ENCODE measurements at regions not wholly inside any gene's neighbourhood (a gene's known extent, or its start where the extent isn't known, plus 50 kb on each side); places are given as distances from the start of the nearest gene placed in this dataset.
"Not testable (repeated sequence)": the region's sequence is repeated elsewhere in the genome, so short reads cannot be mapped to it uniquely, and the experiment has no call there.

DNA sequence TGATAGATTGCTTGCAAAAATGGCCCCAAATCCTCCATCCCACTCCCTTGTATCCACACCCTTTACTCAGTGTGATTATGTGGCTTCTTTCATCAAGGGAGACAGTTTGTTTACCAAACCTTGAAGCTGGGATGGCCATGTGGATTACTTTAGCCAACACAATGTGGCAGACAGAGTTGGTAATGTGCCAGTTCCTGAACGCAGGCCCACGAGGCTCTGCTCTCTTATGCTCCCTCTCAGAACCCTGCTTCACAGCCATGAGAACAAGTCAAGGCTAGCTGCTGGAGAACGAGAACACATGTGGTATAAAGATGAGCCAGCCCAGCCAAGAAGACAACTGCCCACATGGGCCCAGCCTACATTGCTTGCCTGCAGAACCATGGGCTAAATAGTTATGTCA, 162.3 kb downstream of the NDUFA12 start:
- Histone ChIP-seq H3K4me1 (no peaks in the 10 kb centered on the region), H3K4me3 (no peak overlapping the region), H3K9me3 (replicated peaks) (no peaks in the 10 kb centered on the region), H3K27me3 (no peaks in the 10 kb centered on the region), H3K36me3 (no peaks in the 10 kb centered on the region), H3K27ac (no peak overlapping the region)
- DNase-seq, result no peak

DNA sequence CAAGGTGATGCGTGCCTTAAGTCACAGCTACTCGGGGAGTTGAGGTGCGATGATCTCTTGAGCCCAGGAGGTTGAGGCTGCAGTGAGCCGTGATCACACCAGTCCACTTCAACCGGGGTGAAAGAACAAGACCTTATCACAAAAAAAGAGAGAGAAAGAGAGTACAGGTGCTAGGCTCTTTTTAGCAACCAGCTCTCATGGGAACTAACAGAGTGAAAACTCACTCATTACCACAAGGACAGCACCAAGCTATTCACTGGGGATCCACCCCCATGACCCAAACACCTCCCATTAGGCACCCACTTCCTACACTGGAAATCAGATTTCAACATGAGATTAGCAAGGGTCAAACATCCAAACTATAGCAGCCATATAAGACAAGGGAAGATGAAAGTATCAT, 164.2 kb downstream of the NDUFA12 start:
- H3K4me1 ChIP-seq, result no peaks in the 10 kb centered on the region
- no peak overlapping the region for H3K4me3 ChIP-seq
- H3K27ac ChIP-seq, result no peak overlapping the region
- no peaks in the 10 kb centered on the region for H3K36me3 ChIP-seq
- H3K9me3 ChIP-seq (replicated peaks), result no peaks in the 10 kb centered on the region
- H3K27me3 ChIP-seq, result no peaks in the 10 kb centered on the region
- no peak for DNase-seq

DNA sequence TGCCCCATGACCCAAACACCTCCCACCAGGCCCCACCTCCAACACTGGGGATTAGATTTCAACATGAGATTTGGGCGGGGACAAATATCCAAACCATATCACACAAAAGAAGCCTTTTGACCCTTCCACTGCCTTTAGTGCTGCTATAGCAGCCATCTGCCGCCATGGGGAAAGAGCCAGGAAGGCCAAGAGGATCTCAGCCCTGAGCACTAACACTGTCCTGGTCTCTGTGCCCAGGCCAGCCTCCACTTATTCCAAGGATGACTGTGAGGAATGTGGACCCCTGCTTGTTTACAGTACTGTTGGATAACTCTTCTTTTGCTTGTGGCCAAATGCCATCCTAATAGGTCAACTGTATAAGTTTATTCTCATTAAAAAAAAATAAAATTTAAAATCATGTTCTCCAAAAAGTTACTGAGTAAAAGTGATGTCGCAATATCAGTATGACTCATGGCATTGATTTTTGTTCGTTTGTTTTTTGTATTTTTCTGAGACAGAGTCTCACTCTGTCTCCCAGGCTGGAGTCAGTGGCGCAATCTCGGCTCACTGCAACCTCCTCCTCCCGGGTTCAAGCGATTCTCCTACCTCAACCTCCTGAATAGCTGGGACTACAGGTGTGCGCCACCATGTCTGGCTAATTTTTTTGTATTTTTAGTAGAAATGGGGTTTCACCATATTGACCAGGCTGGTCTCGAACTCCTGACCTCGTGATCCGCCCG, 166.4 kb downstream of the NDUFA12 start:
- peaks cover 14% of the 10 kb centered on the region for H3K4me1 ChIP-seq
- not testable (repeated sequence) for H3K27ac ChIP-seq; H3K9me3 ChIP-seq (replicated peaks); DNase-seq; H3K27me3 ChIP-seq; H3K36me3 ChIP-seq; H3K4me3 ChIP-seq

DNA sequence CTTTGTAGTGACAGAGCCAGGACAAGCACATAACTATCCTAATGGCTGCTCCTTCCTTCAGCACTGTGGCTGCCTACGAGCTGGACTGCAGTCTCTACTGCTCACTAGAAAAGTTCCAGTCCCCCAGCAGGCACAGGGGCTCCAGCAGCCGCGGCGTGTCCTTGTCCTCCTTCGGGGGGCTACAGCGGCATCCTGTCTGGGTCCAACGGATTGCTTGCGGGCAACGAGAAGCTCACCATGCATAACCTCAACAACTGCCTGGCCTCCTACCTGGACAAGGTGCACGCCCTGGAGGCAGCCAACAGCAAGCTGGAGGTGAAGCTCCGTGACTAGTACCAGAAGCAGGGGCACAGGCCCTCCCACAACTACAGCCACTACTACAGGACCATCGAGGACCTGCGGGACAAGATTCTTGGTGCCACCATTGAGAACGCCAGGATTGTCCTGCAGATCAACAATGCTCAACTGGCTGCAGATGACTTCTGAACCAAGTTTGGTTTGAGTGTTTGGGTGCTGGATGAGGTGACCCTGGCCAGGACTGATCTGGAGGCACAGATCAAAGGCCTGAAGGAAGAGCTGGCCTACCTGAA, 169.4 kb downstream of the NDUFA12 start:
- Histone ChIP-seq H3K4me3 (no peak overlapping the region), H3K27ac (no peak overlapping the region), H3K27me3 (no peaks in the 10 kb centered on the region), H3K4me1 (peaks cover 30% of the 10 kb centered on the region), H3K9me3 (replicated peaks) (no peaks in the 10 kb centered on the region), H3K36me3 (no peaks in the 10 kb centered on the region)
- no peak for DNase-seq

DNA sequence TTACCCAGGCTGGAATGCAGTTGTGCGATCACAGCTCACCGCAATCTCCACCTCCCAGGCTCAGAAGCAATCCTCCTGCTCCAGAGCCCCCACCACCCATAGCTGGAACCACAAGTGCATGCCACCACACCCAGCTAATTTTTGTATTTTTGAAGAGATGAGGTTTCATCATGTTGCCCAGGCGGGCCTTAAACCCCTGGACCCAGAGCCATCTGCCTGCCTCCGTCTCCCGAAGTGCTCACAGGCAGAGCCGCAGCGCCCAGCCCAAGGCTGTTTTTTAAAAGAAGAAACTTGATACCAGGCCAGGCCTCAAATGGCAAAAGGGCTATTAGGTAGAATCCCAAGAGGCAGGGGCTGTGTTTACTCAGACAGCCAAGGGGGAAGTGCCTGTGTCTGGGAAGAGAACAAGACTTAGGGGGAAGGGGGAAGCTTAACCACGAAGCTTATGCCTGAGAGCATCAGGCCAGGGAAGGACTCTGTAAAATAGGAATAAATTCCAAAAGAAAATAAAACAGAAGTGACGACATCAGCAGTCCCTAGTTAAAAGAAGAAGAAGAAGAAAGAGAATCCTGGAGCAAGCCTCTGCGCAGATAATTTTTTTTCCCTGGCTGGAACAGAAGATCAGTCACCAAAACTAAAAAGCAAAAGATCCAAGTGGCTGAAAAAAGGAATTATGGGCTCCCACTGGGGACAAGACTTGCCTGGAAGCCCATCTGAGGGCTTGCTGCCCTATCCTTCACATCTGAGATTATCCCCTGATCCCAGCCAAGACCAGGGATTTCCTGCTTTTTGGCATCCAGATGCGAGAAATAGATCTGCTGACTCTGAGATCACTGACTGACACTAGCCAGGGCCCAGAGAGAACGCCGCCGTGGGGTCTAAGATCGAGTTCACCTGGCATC, 170.5 kb downstream of the NDUFA12 start:
- Histone ChIP-seq H3K4me3 (no peak overlapping the region), H3K27ac (peak overlapping the region; percentile 13)

DNA sequence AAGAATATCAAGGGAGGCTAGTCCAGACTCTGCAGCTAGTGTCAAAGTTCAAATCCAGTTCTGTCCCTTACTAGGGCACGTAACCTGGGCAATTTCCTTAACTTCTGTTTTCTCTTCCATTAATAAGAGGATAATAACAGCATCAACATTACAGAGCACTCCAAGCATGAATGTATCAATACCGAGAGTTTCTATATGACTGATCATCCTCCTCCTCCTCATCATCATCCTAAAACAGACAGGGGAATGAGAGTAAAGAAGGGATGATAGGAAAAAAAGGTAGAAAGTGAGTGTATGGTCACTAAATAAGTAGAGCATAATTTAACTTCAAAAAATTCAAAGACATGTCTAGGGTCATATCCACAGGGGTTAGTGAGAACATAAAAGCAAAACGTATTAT, 171.4 kb downstream of the NDUFA12 start:
- no peak for DNase-seq
- Histone ChIP-seq H3K4me1 (peaks cover 30% of the 10 kb centered on the region), H3K9me3 (replicated peaks) (no peaks in the 10 kb centered on the region), H3K27ac (no peak overlapping the region), H3K4me3 (no peak overlapping the region), H3K27me3 (no peaks in the 10 kb centered on the region), H3K36me3 (no peaks in the 10 kb centered on the region)

More for the DNA sequence above, 170.5 kb downstream of the NDUFA12 start:
- peak; percentile 86 to 92 for DNase-seq
- Histone ChIP-seq H3K9me3 (replicated peaks) (no peaks in the 10 kb centered on the region), H3K27me3 (no peaks in the 10 kb centered on the region), H3K4me1 (peaks cover 30% of the 10 kb centered on the region), H3K36me3 (no peaks in the 10 kb centered on the region)

DNA sequence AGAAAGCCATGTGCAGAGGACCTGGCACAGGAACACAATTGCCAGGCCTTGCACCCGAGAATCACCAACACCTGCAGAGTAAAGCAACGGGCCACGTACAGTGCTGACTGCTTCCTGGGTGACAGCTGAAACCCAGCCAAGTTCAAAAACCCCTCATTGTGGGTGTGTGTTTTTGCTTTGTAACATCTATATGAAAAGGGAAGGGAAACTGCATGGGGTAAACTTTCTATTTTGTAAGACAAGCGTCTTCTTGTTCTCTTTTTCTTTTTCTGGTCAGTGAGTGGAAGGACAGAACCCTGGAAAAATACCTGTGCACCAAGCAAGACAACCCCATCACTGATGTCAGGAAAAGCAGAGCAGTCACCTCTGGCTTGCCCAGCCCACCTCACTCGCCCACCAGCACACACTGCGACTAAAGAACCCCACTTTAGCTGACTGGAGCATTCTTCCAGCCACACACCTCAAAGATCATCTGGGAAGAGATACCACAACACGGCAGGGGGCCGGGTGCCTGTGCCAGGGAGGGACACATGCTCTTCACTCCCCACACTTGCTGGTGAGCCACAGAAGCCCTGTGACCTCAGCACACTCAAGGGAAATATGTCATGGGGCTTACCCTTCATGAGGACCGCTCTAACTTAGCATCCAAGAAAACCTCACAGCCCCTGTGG, 172.3 kb downstream of the NDUFA12 start:
- H3K4me3 ChIP-seq, result no peak overlapping the region
- H3K36me3 ChIP-seq, result no peaks in the 10 kb centered on the region
- H3K9me3 ChIP-seq (replicated peaks), result no peaks in the 10 kb centered on the region
- peak; percentile 53 to 62 for DNase-seq
- H3K4me1 ChIP-seq, result peaks cover 30% of the 10 kb centered on the region
- no peak overlapping the region for H3K27ac ChIP-seq
- H3K27me3 ChIP-seq, result no peaks in the 10 kb centered on the region

DNA sequence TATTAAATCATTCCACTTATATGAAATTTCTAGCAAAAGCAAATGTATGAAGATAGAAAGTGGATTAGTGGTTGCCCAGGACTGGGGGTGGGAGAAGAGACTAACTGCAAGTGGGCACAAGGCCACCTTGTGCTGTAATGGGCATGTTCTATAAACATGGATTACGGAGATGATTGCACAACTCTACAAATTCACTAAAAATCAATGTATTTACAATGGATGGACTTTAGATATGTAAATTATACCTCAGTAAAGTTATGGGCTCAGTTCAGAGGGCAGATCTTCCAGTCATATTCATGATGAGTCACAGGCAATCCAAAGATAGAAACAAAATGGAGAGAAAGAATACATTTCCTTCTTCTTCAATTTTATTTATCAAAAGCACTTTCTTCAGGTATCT, 173.9 kb downstream of the NDUFA12 start:
- Histone ChIP-seq H3K27me3 (no peaks in the 10 kb centered on the region), H3K9me3 (replicated peaks) (no peaks in the 10 kb centered on the region), H3K36me3 (no peaks in the 10 kb centered on the region), H3K27ac (no peak overlapping the region), H3K4me1 (peaks cover 30% of the 10 kb centered on the region), H3K4me3 (no peak overlapping the region)
- DNase-seq, result no peak

DNA sequence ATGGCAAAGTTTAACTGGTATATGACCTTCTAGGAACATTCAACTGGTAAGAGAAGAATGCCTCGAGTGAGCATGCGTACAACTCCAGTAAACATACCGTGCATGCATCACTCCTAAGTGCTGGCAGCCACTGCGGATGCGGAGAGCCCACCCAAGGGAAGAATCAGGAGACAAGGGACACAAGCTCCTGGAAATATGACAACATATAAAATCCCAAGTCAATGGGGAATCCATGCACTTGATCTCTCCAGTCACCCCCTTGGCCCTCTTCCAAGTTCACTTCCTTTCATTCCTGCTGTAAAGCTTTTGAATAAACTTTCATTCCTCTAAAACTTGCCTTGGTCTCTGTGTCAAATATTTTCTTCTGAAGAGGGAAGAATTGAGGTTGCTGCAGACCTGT, 168.7 kb upstream of the TMCC3 start:
- no peaks in the 10 kb centered on the region for H3K27me3 ChIP-seq
- no peaks in the 10 kb centered on the region for H3K36me3 ChIP-seq
- no peaks in the 10 kb centered on the region for H3K4me1 ChIP-seq
- peaks cover 2% of the 10 kb centered on the region; the same call in 1 of the 2 replicates for H3K9me3 ChIP-seq (replicated peaks)
- no peak for DNase-seq
- no peak overlapping the region for H3K27ac ChIP-seq
- no peak overlapping the region for H3K4me3 ChIP-seq

DNA sequence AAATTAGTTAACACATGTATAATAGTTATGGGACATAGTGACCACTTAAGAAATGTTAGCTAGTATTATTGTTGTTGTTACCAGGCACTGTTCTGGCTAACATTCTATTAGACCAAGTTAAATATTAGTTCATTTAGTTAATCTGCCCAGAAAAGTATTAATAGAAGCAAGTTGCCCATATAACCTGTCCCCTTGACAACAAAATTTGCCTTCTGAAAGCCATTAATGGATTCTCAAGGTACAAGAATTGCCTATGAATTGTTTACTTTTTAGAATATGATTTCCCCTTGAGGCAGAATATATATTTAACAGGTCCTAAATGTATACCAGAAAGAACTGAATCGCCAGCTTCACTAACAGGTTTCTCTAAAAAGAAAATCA, 167.3 kb upstream of the TMCC3 start:
- H3K27ac ChIP-seq, result no peak overlapping the region
- no peaks in the 10 kb centered on the region for H3K4me1 ChIP-seq
- peaks cover 12% of the 10 kb centered on the region for H3K9me3 ChIP-seq (replicated peaks)
- H3K36me3 ChIP-seq, result no peaks in the 10 kb centered on the region
- DNase-seq, result no peak
- no peaks in the 10 kb centered on the region for H3K27me3 ChIP-seq
- H3K4me3 ChIP-seq, result no peak overlapping the region

DNA sequence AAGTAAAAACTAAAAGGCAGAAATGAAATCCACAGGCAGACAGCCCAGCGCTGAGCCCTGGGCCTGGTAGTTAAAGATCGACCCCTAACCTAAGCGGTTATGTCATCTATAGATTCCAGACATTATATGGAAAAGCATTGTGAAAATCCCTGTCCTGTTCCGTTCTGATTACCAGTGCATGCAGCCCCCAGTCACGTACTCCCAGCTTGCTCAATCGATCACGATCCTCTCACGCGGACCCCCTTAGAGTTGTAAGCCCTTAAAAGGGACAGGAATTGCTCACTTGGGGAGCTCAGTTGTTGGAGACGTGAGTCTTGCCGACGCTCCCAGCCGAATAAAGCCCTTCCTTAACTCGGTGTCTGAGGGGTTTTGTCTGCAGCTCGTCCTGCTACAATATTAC, 166.8 kb upstream of the TMCC3 start:
- H3K4me3 ChIP-seq, H3K4me1 ChIP-seq, H3K36me3 ChIP-seq, H3K27me3 ChIP-seq, H3K27ac ChIP-seq, DNase-seq: not testable (repeated sequence)
- H3K9me3 ChIP-seq (replicated peaks), result peaks cover 12% of the 10 kb centered on the region

DNA sequence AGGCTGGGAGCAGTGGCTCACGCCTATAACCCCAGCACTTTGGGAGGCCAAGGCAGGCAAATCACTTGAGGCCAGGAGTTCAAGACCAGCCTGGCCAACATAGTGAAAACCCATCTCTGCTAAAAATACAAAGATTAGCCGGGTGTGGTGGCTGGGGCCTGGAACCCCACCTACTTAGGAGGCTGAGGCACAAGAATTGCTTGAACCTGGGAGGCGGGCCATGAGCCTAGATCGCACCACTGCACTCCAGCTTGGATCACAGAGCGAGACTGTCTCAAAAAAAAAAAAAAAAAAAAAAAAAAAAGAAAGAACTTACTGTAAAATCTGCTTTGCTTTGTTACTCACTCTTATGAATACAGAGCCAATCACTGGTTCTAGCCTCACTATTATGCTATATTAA, 166.4 kb upstream of the TMCC3 start:
- H3K9me3 ChIP-seq (replicated peaks), result peaks cover 12% of the 10 kb centered on the region
- H3K27me3 ChIP-seq, DNase-seq: not testable (repeated sequence)

DNA sequence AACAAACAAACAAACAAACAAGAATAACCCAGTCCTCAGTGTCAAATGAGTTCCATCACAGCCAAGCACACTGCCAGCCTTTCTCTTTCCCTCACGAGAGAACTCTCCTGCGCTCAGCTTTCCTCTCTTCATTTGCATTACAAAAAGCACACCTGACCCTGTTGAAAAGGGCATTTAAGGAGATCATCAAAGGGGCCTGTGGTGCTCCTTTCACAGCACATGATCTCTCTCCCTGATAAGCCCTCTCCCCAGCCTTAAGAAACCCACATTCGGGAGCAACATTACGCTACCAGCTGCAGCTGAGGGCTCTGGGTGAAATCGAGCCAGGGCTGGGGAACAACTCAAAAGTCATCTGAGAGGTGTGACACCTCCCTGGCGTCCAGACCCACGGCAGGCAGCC, 165.6 kb upstream of the TMCC3 start:
- Histone ChIP-seq H3K36me3 (no peaks in the 10 kb centered on the region), H3K4me3 (no peak overlapping the region), H3K4me1 (no peaks in the 10 kb centered on the region), H3K27me3 (no peaks in the 10 kb centered on the region), H3K27ac (no peak overlapping the region), H3K9me3 (replicated peaks) (peaks cover 12% of the 10 kb centered on the region)
- no peak for DNase-seq

More for the DNA sequence above, 166.4 kb upstream of the TMCC3 start:
- not testable (repeated sequence) for H3K27ac ChIP-seq, H3K4me1 ChIP-seq, H3K4me3 ChIP-seq, H3K36me3 ChIP-seq

DNA sequence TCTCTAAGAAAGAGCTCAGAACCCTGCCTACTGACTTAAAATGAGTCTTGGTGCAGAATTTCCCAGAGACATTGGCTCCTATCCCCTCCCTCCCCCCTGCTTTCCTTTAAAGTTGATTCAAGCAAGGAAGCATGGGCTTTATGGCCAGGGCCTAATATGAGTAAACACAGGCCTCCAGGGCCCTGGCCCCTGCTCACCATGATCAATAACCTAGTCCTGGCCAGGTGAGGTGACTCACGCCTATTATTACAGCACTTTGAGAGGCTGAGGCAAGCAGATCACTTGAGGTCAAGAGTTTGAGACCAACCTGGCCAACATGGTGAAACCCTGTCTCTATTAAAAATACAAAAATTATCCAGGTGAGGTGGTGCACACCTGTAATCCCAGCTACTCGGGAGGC, 165.1 kb upstream of the TMCC3 start:
- no peaks in the 10 kb centered on the region for H3K36me3 ChIP-seq
- H3K4me3 ChIP-seq, result no peak overlapping the region
- no peaks in the 10 kb centered on the region for H3K27me3 ChIP-seq
- H3K9me3 ChIP-seq (replicated peaks), result peaks cover 12% of the 10 kb centered on the region
- DNase-seq, result no peak
- no peaks in the 10 kb centered on the region for H3K4me1 ChIP-seq
- no peak overlapping the region for H3K27ac ChIP-seq

DNA sequence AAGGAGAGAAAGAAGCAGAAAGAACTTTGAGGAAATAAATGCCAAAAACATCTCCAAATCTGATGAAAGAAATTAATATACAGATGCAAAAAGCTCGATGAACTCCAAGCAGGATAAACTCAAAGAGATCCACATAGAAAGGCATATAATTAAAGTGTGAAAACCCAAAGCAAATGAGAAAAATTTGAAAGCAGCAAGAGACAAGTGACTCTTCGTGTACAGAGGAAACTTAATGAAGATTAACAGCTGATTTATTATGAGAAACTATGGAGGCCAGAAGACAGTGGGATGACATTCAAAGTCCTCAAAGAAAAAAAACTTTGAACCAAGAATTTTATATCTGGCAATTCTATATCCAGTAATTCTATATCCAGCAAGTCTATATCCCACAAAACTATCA, 163.0 kb upstream of the TMCC3 start:
- Histone ChIP-seq H3K36me3 (no peaks in the 10 kb centered on the region), H3K4me3 (no peak overlapping the region), H3K27ac (no peak overlapping the region), H3K4me1 (no peaks in the 10 kb centered on the region), H3K9me3 (replicated peaks) (peaks cover 12% of the 10 kb centered on the region), H3K27me3 (no peaks in the 10 kb centered on the region)
- DNase-seq, result no peak

All from SJCRH30 (cell line).